Vagina (tissue), 2 donors: ENCODE measurements at regions not wholly inside any gene's neighbourhood (a gene's known extent, or its start where the extent isn't known, plus 50 kb on each side); places are given as distances from the start of the nearest gene placed in this dataset.
"Not testable (repeated sequence)": the region's sequence is repeated elsewhere in the genome, so short reads cannot be mapped to it uniquely, and the experiment has no call there.

ENCODE experiments used
- DNase-seq, 2 donors: peaks; one replicate each; pipeline ENCODE4 v3.0.0-alpha.2; 2017; ENCODE audit errors: extremely low spot score in 2 of 2
- H3K27ac ChIP-seq: fragments of 200-600 bp; sonication (generic); one replicate; pipeline ENCODE4 v1.5.1; 2019
- H3K27me3 ChIP-seq: fragments of 200-600 bp; sonication (generic); one replicate; pipeline ENCODE4 v1.5.1; 2019
- H3K36me3 ChIP-seq, 2 donors: fragments of 200-600 bp; sonication (generic); one replicate each; pipeline ENCODE4 v1.5.1; 2017 to 2019
- H3K4me1 ChIP-seq: fragments of 200-600 bp; sonication (generic); one replicate; pipeline ENCODE4 v1.5.1; 2019
- H3K4me3 ChIP-seq, 2 donors: fragments of 200-600 bp; sonication (generic); 1 replicate in 1 of 2; 2 replicates in 1 of 2; pipeline ENCODE4 v1.5.1; 2016 to 2019
- H3K9me3 ChIP-seq: fragments of 200-600 bp; sonication (generic); one replicate; pipeline ENCODE4 v1.5.1; 2019
- CTCF ChIP-seq, 3 experiments: fragments of 450-650 bp in 2 of 3; fragments of 200-600 bp in 1 of 3; sonication (generic) in 1 of 3; IDR thresholded peaks; one replicate each; pipeline ENCODE4 v1.5.1; 2017 to 2019; ENCODE audit warnings: antibody characterized with exemption in 3 of 3, mild to moderate bottlenecking in 2 of 3, moderate library complexity in 2 of 3
- POLR2A ChIP-seq, 2 donors: fragments of 450-650 bp; IDR thresholded peaks; one replicate each; pipeline ENCODE4 v1.6.1; 2017; ENCODE audit warnings: antibody characterized with exemption in 2 of 2, mild to moderate bottlenecking in 2 of 2, moderate library complexity in 2 of 2
- POLR2AphosphoS5 ChIP-seq, 2 donors: sonication (generic); formaldehyde crosslinking; IDR thresholded peaks; one replicate each; pipeline ENCODE4 v1.9.0; 2017; ENCODE audit warnings: antibody characterized with exemption in 2 of 2, mild to moderate bottlenecking in 2 of 2, low read depth in 1 of 2; ENCODE audit not compliant: insufficient read depth in 1 of 2
- intact Hi-C: fragments of 100-400 bp; cut with DNase I; formaldehyde crosslinking; loops from one replicate; pipeline ENCODE4 v1.15.1; 2023

- H3K27ac ChIP-seq, H3K9me3 ChIP-seq, DNase-seq, H3K4me3 ChIP-seq, H3K36me3 ChIP-seq, H3K4me1 ChIP-seq, intact Hi-C loops, H3K27me3 ChIP-seq: not testable (repeated sequence)
These were observed 100.4 kb upstream of the ZNF337 start for GRCh38 chr20:25797062-25797461.

- H3K4me3 ChIP-seq, H3K27me3 ChIP-seq, H3K36me3 ChIP-seq, H3K4me1 ChIP-seq, intact Hi-C loops, DNase-seq, H3K9me3 ChIP-seq, H3K27ac ChIP-seq: not testable (repeated sequence)
These were observed 80.6 kb upstream of the ZNF337 start for GRCh38 chr20:25777241-25777640.

GRCh38 chr20:25774711-25775110 is 78.1 kb upstream of the ZNF337 start:
- peak in 1 of 2 donors; percentile 22 for DNase-seq
- intact Hi-C loops, H3K4me3 ChIP-seq: not testable (repeated sequence)

GRCh38 chr20:25774203-25774602 is 77.5 kb upstream of the ZNF337 start:
- H3K36me3 ChIP-seq, intact Hi-C loops, H3K27ac ChIP-seq, H3K9me3 ChIP-seq, H3K4me3 ChIP-seq, H3K27me3 ChIP-seq, H3K4me1 ChIP-seq: not testable (repeated sequence)
- peak in 1 of 2 donors; percentile 29 for DNase-seq

More at GRCh38 chr20:25774711-25775110, 78.1 kb upstream of the ZNF337 start:
- not testable (repeated sequence) for H3K9me3 ChIP-seq, H3K27ac ChIP-seq, H3K4me1 ChIP-seq, H3K27me3 ChIP-seq, H3K36me3 ChIP-seq

GRCh38 chr20:25772437-25772836 is 75.8 kb upstream of the ZNF337 start:
- intact Hi-C loops, H3K9me3 ChIP-seq, H3K4me3 ChIP-seq, H3K36me3 ChIP-seq, H3K27me3 ChIP-seq, H3K27ac ChIP-seq, H3K4me1 ChIP-seq: not testable (repeated sequence)
- peak in 1 of 2 donors; percentile 18 for DNase-seq

- H3K4me3 ChIP-seq, H3K36me3 ChIP-seq, H3K27me3 ChIP-seq, intact Hi-C loops, H3K27ac ChIP-seq, H3K4me1 ChIP-seq, H3K9me3 ChIP-seq: not testable (repeated sequence)
- DNase-seq: peak in 1 of 2 donors; percentile 29
These were observed 75.2 kb upstream of the ZNF337 start for GRCh38 chr20:25771818-25772217.

- Histone ChIP-seq H3K9me3 (no peaks in the 10 kb centered on the region), H3K27me3 (no peaks in the 10 kb centered on the region), H3K27ac (no peak overlapping the region), H3K4me3 (no peak overlapping the region), H3K4me1 (no peaks in the 10 kb centered on the region), H3K36me3 (no peaks in the 10 kb centered on the region)
- intact Hi-C loops: no loop called here
- no peak for DNase-seq
- TF ChIP-seq CTCF (IDR thresholded peaks at IDR 0.05) (no peak), POLR2AphosphoS5 (IDR thresholded peaks at IDR 0.05; ENCODE audit: insufficient read depth in 1 of 2, low read depth in 1 of 2) (no peak), POLR2A (IDR thresholded peaks at IDR 0.05) (no peak)
These were observed 64.9 kb upstream of the ZNF337 start for GRCh38 chr20:25761596-25761995.

- H3K4me3 ChIP-seq, H3K4me1 ChIP-seq, H3K27ac ChIP-seq, H3K36me3 ChIP-seq, H3K9me3 ChIP-seq, H3K27me3 ChIP-seq, DNase-seq, intact Hi-C loops: not testable (repeated sequence)
These were observed 64.4 kb upstream of the ZNF337 start for GRCh38 chr20:25761046-25761445.

GRCh38 chr20:25750765-25751696 is 54.4 kb upstream of the ZNF337 start:
- no peak for DNase-seq
- H3K36me3 ChIP-seq: no peaks in the 10 kb centered on the region
- no peaks in the 10 kb centered on the region for H3K9me3 ChIP-seq
- H3K27ac ChIP-seq: no peak overlapping the region
- intact Hi-C loops: no loop called here
- H3K4me1 ChIP-seq: peaks cover 5% of the 10 kb centered on the region
- no peaks in the 10 kb centered on the region for H3K27me3 ChIP-seq
- peak overlapping the region; percentile 39 to 40 for H3K4me3 ChIP-seq
- TF ChIP-seq POLR2A (IDR thresholded peaks at IDR 0.05): no peak
- TF ChIP-seq POLR2AphosphoS5 (IDR thresholded peaks at IDR 0.05; ENCODE audit: insufficient read depth in 1 of 2, low read depth in 1 of 2): peak in 1 of 2 donors; percentile 16
